ENCODE measurements at regions not wholly inside any gene's neighbourhood (a gene's known extent, or its start where the extent isn't known, plus 50 kb on each side); places are given as distances from the start of the nearest gene placed in this dataset.

- no peak for TF ChIP-seq ETS1 (IDR thresholded peaks at IDR 0.05)
- TF ChIP-seq STAT1 (IDR thresholded peaks at IDR 0.05; ENCODE audit: unreplicated experiment): no peak
- no peak for TF ChIP-seq EZH2phosphoT487 (IDR thresholded peaks at IDR 0.05; ENCODE audit: unreplicated experiment)
- Histone ChIP-seq H3K36me3 (ENCODE audit: insufficient read depth) (no peaks in the 10 kb centered on the region), H3K4me2 (no peak overlapping the region), H3K27me3 (ENCODE audit: insufficient read depth) (no peaks in the 10 kb centered on the region), H3K79me2 (replicated peaks; ENCODE audit: insufficient read depth) (no peaks in the 10 kb centered on the region), H3F3A (replicated peaks; ENCODE audit: low read depth) (no peaks in the 10 kb centered on the region), H3K9me2 (ENCODE audit: insufficient read depth) (0 out of 2 replicates have a peak, but pooled peaks cover 3% of the 10 kb centered on the region), H3K4me3 (no peak overlapping the region), H3K27ac (ENCODE audit: low read depth) (no peak overlapping the region), H3K4me1 (ENCODE audit: insufficient read depth) (peaks cover 13% of the 10 kb centered on the region; the same call in 1 of the 2 replicates), H4K20me1 (replicated peaks; ENCODE audit: insufficient read depth) (no peaks in the 10 kb centered on the region), H2AFZ (no peak overlapping the region)
- Mint-ChIP-seq H3K27me3 (ENCODE audit: insufficient read depth, low read depth, poor library complexity) (no peaks in the 10 kb centered on the region), H3K4me3 (no peak overlapping the region), H3K4me1 (peaks cover 27% of the 10 kb centered on the region), H3K9me3 (no peaks in the 10 kb centered on the region), H3K27ac (no peak overlapping the region), H3K36me3 (ENCODE audit: low read depth) (no peaks in the 10 kb centered on the region)
- DNase-seq (ENCODE audit: low spot score): no peak
- ATAC-seq: no peak
Measured at GRCh38 chr4:14336656-14337055, 665.6 kb upstream of the CPEB2 start.

GRCh38 chr4:14337892-14338584 lies 664.2 kb upstream of the CPEB2 start:
- Histone ChIP-seq H4K20me1 (replicated peaks; ENCODE audit: insufficient read depth) (no peaks in the 10 kb centered on the region), H3K79me2 (replicated peaks; ENCODE audit: insufficient read depth) (no peaks in the 10 kb centered on the region), H3K4me3 (no peak overlapping the region), H3K9me2 (ENCODE audit: insufficient read depth) (0 out of 2 replicates have a peak, but pooled peaks cover 3% of the 10 kb centered on the region), H2AFZ (no peak overlapping the region), H3K27me3 (ENCODE audit: insufficient read depth) (no peaks in the 10 kb centered on the region), H3K27ac (ENCODE audit: low read depth) (no peak overlapping the region), H3K36me3 (ENCODE audit: insufficient read depth) (no peaks in the 10 kb centered on the region), H3K4me2 (no peak overlapping the region), H3K4me1 (ENCODE audit: insufficient read depth) (peaks cover 13% of the 10 kb centered on the region; the same call in 1 of the 2 replicates), H3F3A (replicated peaks; ENCODE audit: low read depth) (no peaks in the 10 kb centered on the region)
- no peaks in the 10 kb centered on the region for H3K36me3 Mint-ChIP-seq (ENCODE audit: low read depth)
- H3K4me3 Mint-ChIP-seq: no peak overlapping the region
- H3K9me3 Mint-ChIP-seq: no peaks in the 10 kb centered on the region
- ATAC-seq: no peak
- DNase-seq (ENCODE audit: low spot score): no peak
- no peaks in the 10 kb centered on the region for H3K27me3 Mint-ChIP-seq (ENCODE audit: insufficient read depth, low read depth, poor library complexity)
- H3K4me1 Mint-ChIP-seq: peaks cover 27% of the 10 kb centered on the region
- H3K27ac Mint-ChIP-seq: no peak overlapping the region
- TF ChIP-seq CREB1 (CRISPR knock-in tag; IDR thresholded peaks at IDR 0.05; ENCODE audit: low read depth): no peak
- TF ChIP-seq POLR2AphosphoS5 (IDR thresholded peaks at IDR 0.05; ENCODE audit: low read depth): no peak
- TF ChIP-seq REST (IDR thresholded peaks at IDR 0.05; ENCODE audit: unreplicated experiment): no peak
- no peak for TF ChIP-seq ZNF331 (CRISPR knock-in tag; IDR thresholded peaks at IDR 0.05; ENCODE audit: low read depth)
- TF ChIP-seq STAT1 (IDR thresholded peaks at IDR 0.05; ENCODE audit: unreplicated experiment): no peak
- TF ChIP-seq ZNF114 (CRISPR knock-in tag; IDR thresholded peaks at IDR 0.05): no peak
- no peak for TF ChIP-seq ZNF462 (CRISPR knock-in tag; IDR thresholded peaks at IDR 0.05)
- TF ChIP-seq EZH2 (IDR thresholded peaks at IDR 0.05; ENCODE audit: low read depth, unreplicated experiment): no peak
- TF ChIP-seq NANOG (IDR thresholded peaks at IDR 0.05; ENCODE audit: borderline replicate concordance): no peak
- TF ChIP-seq EZH2phosphoT487 (IDR thresholded peaks at IDR 0.05; ENCODE audit: unreplicated experiment): no peak

All from GM23338 (cell line).